A673 (cell line): ENCODE measurements at regions not wholly inside any gene's neighbourhood (a gene's known extent, or its start where the extent isn't known, plus 50 kb on each side); places are given as distances from the start of the nearest gene placed in this dataset.

Experiments used
- BruUV-seq: library from RNA; stranded (reverse); fragments of 400-500 nt; replicated peaks from 2 replicates; lab custom pipeline; 2021; lab: Mats Ljungman, UMichigan
- CTCF ChIA-PET: fragments of 300-600 bp; sonication (Branson Sonifier 250); formaldehyde crosslinking; loops from one replicate; lab custom pipeline; 2022; ENCODE audit warnings: antibody characterized with exemption; lab: Charles Lee
- POLR2A ChIA-PET: fragments of 300-600 bp; sonication (Branson Sonifier 250); formaldehyde crosslinking; loops from one replicate; lab custom pipeline; 2022; ENCODE audit warnings: antibody characterized with exemption; ENCODE audit not compliant: low non-redundant PET; lab: Charles Lee
- DNase-seq: peaks from one replicate; pipeline ENCODE4 v3.0.0-alpha.2; 2015; ENCODE audit warnings: low spot score
- H3K27ac ChIP-seq: fragments of 200-600 bp; sonication (generic); 2 replicates; pipeline ENCODE4 v1.5.1; 2016; ENCODE audit warnings: mixed run types, low read depth, mild to moderate bottlenecking, mixed read lengths, antibody characterized with exemption, low read length; ENCODE audit not compliant: poor library complexity, severe bottlenecking
- H3K27me3 ChIP-seq: fragments of 200-600 bp; sonication (generic); replicated peaks from 2 replicates; pipeline ENCODE4 v1.6.1; 2017; ENCODE audit warnings: mixed run types, low read depth, mild to moderate bottlenecking, mixed read lengths, antibody characterized with exemption, low read length; ENCODE audit not compliant: insufficient read depth, poor library complexity
- H3K36me3 ChIP-seq: fragments of 200-600 bp; sonication (generic); 2 replicates; pipeline ENCODE4 v1.6.1; 2016; ENCODE audit warnings: mixed run types, mild to moderate bottlenecking, mixed read lengths, antibody characterized with exemption, low read length; ENCODE audit not compliant: insufficient read depth, poor library complexity, severe bottlenecking
- H3K4me1 ChIP-seq: fragments of 200-600 bp; sonication (generic); 2 replicates; pipeline ENCODE4 v1.6.1; 2017; ENCODE audit warnings: mixed run types, mild to moderate bottlenecking, mixed read lengths, antibody characterized with exemption, low read length; ENCODE audit not compliant: insufficient read depth, poor library complexity, severe bottlenecking
- H3K4me3 ChIP-seq: fragments of 200-600 bp; sonication (generic); 2 replicates; pipeline ENCODE4 v1.5.1; 2016; ENCODE audit warnings: low read depth, mixed run types, mild to moderate bottlenecking, mixed read lengths, low read length; ENCODE audit not compliant: poor library complexity, severe bottlenecking
- H3K9me3 ChIP-seq: fragments of 200-600 bp; sonication (generic); 2 replicates; pipeline ENCODE4 v1.6.1; 2016; ENCODE audit warnings: mixed run types, low read depth, mild to moderate bottlenecking, mixed read lengths, antibody characterized with exemption, low read length; ENCODE audit not compliant: poor library complexity, severe bottlenecking
- CTCF ChIP-seq: fragments of 300-800, 200-600 bp; sonication (generic); conservative IDR thresholded peaks from 2 replicates; pipeline ENCODE4 v1.5.1; 2017; ENCODE audit warnings: low read depth, mild to moderate bottlenecking, antibody characterized with exemption, low read length, moderate library complexity, mixed read lengths
- EZH2 ChIP-seq: fragments of 200-600 bp; sonication (generic); IDR thresholded peaks from 2 replicates; pipeline ENCODE4 v1.6.1; 2017; ENCODE audit warnings: borderline replicate concordance, low read depth, mild to moderate bottlenecking, mixed read lengths, antibody characterized with exemption, low read length; ENCODE audit not compliant: poor library complexity, severe bottlenecking
- intact Hi-C: fragments of 100-400 bp; cut with micrococcal nuclease; formaldehyde crosslinking; loops from one replicate; pipeline ENCODE4 v1.10.0; 2022; ENCODE audit not compliant: unreplicated experiment

GRCh38 chr12:43090981-43091380 lies 461.0 kb downstream of the ADAMTS20 start:
- POLR2A ChIA-PET, result no interaction called here

GRCh38 chr12:43087195-43088091 lies 464.6 kb downstream of the ADAMTS20 start:
- no TSS peak for BruUV-seq
- no peaks in the 10 kb centered on the region for H3K36me3 ChIP-seq
- H3K4me1 ChIP-seq, result no peaks in the 10 kb centered on the region
- no peak for DNase-seq
- no peak overlapping the region for H3K27ac ChIP-seq
- CTCF ChIA-PET, result no interaction called here
- intact Hi-C loops, result no loop called here
- no peaks in the 10 kb centered on the region for H3K27me3 ChIP-seq
- TF ChIP-seq EZH2 (no peak), CTCF (no peak)
- POLR2A ChIA-PET, result no interaction called here
- H3K9me3 ChIP-seq, result no peaks in the 10 kb centered on the region
- H3K4me3 ChIP-seq, result no peak overlapping the region

More at GRCh38 chr12:43090981-43091380, 461.0 kb downstream of the ADAMTS20 start:
- Histone ChIP-seq H3K9me3 (no peaks in the 10 kb centered on the region), H3K27me3 (no peaks in the 10 kb centered on the region), H3K27ac (no peak overlapping the region), H3K4me1 (no peaks in the 10 kb centered on the region), H3K4me3 (no peak overlapping the region), H3K36me3 (no peaks in the 10 kb centered on the region)
- intact Hi-C loops, result no loop called here
- CTCF ChIA-PET, result no interaction called here
- no peak for DNase-seq
- TF ChIP-seq CTCF (no peak), EZH2 (no peak)
- BruUV-seq, result no TSS peak

GRCh38 chr12:43079476-43079875 lies 472.5 kb downstream of the ADAMTS20 start:
- Histone ChIP-seq H3K36me3 (no peaks in the 10 kb centered on the region), H3K9me3 (no peaks in the 10 kb centered on the region), H3K27me3 (no peaks in the 10 kb centered on the region), H3K27ac (no peak overlapping the region), H3K4me1 (no peaks in the 10 kb centered on the region), H3K4me3 (no peak overlapping the region)
- TF ChIP-seq CTCF (no peak), EZH2 (no peak)
- no TSS peak for BruUV-seq
- CTCF ChIA-PET, result no interaction called here
- no peak for DNase-seq
- POLR2A ChIA-PET, result no interaction called here
- intact Hi-C loops, result no loop called here
